ENCODE measurements at regions not wholly inside any gene's neighbourhood (a gene's known extent, or its start where the extent isn't known, plus 50 kb on each side); places are given as distances from the start of the nearest gene placed in this dataset.

DNA sequence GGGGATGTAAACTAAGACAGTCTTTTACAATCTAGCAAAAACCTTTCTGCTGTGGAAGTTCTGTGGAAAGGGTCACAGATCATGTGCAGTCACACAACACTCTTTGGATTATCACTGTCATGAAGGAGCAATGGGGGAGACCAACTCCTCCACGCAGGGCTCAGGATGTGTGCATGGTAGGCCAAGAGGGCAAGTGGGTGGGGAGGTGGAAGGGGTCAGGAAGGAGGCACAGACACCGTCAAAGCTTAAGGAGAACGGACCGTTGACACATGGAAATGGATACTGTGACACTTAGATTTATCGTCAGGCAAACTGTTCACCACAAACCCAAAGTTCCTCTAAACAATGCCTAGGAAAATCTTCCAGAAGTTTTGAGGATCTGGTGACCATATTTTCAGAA lies 215.8 kb downstream of the PAX1 start:
- no peak for DNase-seq

DNA sequence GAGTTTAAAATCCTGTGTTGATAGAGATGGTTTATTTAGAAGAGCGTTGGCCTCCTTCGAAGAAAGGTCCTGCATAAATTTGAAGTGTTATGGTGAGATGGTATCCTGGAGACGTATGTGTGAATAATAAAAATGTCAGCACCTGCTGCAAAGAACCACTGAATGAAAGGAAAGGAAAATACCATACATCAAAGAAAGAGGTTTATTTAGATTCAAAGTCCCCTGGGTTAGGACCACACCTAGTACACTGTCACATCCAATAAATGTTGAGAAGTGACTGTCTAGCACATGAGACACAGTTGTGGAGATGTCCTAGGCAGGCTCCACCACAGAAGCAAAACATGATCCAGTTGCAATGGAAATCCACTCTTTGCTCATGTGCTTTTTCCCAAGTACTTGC lies 214.7 kb downstream of the PAX1 start:
- no peak for DNase-seq

DNA sequence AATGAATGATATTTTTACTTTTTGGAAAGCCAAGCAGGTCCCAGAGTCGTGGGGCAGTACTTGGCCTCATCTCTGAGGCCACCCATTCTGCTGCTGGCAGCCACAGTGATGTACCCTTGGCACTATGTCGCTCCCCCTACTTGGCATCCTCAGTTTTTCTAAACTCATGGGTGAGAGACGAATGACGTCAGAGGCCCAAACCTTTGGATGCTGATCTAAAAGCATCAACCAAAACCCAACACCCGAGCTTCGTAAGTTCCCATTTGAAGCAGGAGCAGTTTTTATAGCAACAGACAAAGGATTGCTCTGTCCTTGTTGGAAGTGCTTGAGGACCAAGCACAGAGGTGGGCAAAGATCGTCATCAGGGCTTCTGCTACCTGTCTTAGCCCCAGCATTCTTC lies 212.9 kb downstream of the PAX1 start:
- no peak for DNase-seq

DNA sequence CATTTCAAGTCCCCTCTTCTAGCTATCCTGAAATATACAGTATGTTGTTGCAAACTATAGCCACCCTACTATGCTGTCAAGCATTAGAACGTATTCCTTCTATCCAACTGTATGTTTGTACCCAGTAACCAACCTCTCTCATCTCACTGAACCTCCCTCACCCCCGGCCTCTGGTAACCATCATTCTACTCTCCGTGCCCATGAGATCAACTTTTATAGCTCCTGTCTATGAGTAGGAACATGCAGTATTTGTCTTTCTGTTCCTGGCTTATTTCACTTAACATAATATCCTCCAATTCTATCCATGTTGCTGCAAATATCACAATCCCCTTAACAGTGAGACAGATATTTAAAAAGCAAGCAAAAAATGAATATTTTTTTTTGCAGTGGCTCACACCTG lies 196.9 kb downstream of the PAX1 start:
- no peak for DNase-seq

DNA sequence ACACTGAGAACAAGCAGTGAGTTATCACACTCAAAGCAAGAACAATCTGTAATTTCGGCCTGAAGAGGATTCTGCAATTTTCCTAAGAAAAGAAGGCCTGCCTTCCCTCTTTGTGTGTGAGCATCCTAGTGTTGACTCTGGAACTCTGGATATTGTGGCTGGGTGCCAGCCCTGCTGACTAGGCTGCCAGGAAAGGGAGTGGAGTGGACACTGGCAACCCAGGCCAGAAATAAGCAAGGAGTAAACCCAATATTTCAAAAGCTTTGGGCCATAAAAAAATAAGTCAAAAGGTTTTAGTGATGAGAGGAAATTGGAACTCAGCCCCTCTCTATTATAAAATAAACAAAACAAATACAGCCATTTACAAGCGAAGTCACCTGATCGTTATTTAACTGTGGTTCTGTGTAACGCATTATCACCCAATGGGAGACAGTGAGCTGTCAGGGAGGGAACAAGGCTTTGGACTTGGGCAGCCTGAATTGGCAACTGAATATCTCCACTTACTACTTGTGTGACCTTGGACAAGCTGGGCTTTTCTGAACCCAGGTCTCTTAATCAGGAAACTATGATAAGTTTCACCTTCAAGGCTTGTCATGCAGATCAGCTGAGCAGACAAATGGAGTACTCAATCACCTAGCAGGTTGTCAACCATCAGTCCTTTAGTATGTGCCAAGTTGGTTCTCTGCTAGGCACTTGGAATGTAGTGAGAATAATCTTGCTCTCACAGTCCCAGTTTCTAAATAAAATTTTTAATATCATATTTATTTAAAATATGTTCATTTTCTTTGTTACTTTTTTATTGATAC lies 196.2 kb downstream of the PAX1 start:
- no peak for DNase-seq

DNA sequence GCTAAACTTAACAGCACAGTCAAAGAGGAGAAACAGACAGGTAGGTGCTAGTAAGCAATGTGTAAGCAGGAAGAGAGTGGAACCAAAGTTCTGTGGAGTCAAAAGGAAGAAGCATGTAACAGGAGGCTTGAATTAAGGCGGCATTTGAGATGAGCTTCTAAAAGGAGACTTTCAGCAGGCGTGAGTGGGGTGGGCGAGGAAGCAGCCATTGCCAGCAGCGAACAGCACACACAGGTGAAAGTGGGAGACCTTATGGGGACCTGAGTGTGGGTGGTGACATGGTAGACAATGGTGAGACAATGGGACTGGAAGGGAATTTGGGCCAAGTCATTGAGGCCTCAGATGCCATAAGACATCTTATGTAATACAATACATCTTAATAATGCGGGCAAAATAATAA lies 195.0 kb downstream of the PAX1 start:
- no peak for DNase-seq

DNA sequence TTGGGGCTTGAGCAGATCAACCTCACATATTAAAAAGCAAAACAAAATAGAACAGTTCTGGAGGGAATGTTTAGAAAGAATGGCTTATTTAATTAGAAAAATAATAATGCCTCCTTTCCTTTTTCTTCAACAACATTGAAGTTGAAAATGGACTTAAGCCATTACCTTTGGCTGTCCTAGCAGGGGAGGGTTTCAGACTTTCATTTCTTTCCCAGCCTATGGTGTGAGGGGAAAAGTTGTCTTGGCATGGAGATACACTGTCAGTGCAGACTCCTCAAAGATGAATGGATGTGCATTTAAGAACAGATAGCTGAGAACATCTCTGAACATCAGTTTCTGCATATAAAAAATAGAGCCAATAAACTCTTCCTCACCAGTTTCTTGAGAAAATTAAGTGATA lies 169.5 kb downstream of the PAX1 start:
- no peak for DNase-seq

DNA sequence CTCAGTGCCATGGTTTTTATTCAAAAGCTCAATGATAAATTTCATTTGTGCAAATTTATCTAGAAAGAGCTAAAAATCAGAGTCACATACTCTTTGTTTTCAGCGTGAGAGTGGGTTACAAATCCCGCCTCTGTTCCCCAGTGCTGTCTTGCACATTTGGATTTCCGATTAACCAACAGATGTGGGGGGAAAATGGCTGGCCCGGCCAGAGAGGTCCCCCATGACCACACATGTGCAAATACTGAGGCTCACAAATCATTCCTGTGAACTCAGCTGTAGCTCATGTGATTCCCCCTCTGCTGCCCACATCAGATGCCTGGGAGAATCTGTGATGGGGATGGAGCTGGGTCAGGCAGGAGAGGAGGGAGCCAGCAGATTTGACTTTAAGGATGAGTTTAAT lies 168.7 kb downstream of the PAX1 start:
- DNase-seq: no peak

DNA sequence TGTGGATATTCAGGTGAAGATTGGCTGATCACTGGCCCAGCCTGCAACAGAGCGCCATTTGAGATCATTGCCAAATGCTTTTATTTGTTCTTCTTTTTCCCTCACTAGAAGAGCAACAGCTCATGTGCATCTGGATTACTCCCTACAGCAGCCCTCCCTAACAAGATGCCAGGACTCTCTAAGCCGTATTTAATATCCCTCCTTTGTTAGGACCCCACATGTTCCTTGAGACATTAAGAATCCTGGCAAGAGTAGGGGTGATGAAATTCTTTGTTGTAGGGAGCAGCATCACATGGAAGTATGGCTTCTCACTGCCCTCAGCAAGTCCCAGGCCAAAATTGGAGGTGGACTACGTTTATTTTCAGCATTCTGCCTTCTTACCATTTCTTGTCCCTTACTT lies 167.8 kb downstream of the PAX1 start:
- DNase-seq: no peak

DNA sequence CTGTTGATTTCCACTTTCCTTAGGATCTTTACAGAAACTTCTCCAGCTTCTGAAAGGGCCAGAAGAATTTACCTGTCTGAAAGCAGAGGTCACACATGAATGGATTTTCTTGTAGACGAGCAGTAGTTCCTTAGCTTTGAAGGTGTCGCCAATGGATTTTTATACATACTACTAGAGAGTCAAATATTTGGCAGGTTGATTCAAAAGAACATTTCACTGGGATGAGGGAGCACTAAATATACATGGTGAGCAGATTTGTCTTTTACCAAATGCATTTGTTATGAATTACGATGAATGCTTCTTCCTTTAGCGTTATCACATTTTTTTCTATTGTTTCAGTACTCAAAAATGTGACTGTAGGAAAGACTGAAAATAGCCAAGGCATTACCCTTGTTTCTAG lies 162.3 kb downstream of the PAX1 start:
- no peak for DNase-seq

DNA sequence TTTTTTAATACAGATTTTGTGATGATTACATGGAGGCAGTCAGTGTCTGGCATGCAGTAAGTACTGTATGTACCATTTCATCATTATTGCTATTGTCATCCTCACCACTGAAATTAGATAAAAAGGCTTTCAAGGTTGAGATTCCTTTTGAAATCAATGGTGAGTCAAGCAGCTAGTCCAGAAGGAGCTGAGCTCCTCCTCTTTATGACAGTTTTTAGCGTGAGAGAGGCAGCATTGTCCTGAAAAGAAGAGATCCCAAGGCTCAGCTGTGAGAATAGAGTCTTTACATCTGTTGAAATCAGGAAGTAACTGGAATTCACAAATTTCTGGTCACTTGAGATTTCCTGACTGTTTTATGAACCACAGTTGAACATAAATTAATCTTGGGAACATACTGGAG lies 161.9 kb downstream of the PAX1 start:
- no peak for DNase-seq

DNA sequence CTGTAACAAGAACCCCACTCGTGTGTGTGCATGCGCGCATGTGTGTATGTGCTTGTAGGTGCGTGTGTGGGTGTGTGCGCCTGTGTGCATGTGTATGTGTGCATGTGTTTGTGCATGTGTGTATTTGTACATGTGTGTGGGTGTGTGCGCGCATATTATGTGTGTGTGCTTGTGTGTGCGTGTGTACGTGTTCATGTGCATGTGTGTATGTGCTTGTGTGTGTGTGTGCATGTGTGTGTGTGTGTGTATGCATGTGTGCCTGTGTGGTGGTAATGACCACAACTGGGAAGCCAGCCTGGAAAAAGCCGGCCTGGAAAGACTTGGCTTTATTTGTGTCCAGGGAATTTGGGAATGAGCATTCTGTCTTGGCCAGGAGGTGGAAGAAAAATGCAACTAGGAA lies 157.5 kb downstream of the PAX1 start:
- DNase-seq: no peak

DNA sequence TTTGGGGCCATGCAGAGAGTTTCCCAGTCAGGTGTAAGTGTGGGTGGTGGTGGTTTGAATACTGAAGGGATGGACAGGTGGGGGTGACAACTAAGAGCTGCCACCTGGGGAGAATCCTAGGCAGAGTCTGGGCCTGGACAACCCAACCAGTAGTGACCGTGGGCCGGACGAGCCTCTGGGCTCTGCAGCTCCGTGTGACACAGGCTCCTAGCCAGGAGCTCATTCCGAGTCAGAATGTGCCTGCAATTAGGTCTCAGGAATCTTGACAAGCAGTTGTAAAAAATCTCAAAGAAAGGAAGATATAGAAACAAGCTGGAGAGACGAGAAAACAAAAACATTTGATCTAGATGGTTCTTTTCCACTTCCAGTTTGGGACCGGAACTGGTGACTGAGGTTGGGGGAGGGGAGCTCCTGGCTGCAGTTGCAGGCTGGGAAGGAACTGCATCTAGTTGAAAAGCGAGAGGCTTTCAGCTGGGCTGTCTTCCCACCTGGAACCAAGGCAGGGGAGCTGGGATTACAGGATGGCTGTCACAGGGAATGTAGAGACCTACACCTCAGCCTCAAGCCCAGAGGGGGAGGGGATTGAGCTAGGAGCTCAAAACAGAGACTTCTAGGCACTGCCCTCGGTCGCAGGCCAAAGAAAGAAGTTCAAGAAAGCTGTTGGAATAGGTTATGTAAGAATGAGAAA lies 156.9 kb downstream of the PAX1 start:
- no peak for DNase-seq

DNA sequence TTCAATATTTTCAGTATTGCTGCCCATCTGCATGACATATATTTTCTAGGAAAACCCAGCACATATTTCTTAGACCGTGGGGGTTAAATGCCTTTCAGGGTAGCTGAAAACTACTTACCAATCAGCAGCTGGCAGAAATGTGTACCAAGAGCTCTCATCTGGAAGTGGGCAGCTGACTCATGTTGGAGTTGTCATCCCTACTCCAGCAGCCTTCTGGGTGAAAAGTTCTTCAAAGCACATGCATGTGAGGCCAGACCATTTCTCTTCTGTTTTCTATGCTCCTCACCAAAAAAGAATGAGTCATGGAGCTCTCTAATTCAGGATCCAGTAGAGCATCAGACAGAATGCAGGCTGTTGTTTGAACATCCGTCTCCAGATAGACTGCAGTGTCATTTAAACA lies 135.5 kb downstream of the PAX1 start:
- DNase-seq: no peak

DNA sequence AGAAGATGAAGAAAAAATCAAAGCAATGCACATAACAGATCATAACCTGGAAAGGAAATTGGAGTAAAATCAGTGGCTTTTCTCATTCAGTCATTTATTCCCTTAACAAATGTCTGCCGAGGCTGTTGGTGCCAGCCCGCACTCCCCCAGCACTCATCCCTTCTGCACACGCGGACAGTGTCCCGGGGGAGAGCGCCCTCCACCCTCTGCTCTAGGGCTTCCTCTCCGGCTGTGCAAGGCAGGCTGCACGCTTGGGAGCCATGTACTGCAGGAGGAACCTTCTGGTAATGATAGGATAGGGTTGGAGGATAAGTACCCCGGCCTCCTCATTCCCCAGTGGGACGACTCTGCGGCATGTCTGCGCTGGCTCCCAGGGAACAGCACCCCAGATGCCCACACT lies 134.5 kb downstream of the PAX1 start:
- no peak for DNase-seq

DNA sequence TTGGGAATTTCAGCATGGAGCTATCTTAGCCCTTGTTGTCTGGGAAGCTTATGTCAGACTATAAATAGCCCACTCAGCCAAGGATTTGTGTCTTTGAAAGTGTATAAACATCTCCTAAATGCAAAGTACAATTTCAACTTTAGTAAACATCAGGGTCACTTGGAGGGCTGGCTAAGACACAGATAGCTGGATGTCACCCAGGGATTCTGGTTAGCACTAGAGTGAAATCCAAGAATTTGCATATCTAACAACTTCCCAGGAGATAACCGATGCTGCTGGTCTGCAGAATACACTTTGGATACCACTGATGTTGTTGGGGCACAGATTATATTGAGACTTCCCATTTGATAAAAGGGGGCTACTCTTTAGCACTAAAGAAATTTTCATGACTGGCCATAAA lies 130.9 kb downstream of the PAX1 start:
- DNase-seq: no peak

DNA sequence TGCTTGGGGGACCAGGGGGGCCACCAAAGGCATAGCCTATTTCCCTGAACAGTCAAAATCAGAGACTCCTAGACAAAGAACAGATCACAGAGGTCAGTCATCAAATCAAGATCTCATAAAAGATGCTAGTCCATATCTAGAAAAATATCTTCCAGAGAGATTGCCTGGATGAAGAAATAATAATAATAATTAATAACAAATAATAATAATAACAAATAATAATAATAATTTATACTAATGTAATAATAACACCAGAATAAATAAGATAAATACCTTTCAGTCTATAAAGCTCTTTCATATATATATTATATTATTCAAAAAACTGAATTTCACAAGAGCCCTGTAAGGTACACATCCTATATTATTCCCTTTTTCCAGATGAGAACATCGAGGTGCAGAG lies 129.6 kb downstream of the PAX1 start:
- no peak for DNase-seq

DNA sequence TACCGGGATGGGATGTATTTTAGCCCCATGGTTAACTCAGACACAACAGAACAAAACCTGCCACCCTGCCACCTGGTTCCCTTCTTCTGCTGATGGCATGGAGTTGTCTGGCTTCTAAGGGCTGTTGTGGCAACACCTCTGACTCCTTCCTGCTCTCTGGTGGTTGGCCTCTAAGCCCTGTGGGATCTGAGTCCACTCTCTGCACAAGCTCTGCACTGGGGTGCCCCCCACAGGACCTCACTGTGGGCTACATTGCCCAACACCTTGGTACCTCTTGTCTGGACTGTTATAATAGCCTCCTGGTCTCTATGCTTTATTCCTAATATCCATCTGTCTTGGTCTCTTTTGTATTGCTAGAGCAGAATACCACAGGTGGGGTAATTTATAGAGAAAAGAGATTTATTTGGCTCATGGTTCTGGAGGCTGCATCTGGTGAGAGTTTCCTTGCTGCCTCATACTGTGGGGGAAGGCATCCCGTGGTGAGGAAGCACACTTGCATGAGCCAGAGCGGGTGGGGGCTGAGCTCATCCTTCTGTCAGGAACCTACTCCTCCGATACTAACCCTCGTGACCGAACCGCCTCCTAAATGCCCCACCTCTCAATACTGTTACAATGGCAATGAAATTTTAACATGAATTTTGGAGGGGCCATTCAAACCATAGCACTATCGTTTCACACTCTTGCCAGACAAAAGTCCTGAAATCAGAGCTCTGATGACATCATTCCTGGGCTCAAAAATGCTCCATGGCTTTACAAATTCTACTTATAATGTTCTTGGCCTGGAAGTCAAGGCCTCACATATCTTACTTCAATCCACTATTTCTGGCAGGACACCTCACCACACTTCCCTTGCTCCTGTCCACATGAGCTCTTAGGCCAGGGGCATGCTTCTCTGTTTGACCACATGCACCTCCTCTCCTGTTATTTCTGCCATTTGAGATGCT lies 127.2 kb downstream of the PAX1 start:
- no peak for DNase-seq

DNA sequence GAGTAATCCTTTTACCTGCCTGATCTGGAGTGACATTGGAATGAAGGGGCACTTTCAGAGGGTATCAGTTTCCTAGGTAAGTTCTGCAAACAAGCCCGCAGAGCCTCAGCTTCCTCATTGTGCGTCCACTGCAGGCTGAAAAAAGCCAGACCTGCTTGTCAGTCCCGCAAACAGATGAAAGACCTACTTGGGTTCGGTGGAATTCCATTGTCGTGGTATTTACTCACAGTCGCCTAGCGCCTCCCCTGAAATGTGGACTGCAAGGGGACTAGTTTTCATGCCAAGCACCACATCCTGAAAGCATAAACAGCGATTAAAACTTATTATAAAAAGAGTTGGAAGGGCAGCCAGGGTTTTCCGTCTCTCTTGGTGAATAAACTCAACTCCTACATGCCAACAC lies 121.5 kb downstream of the PAX1 start:
- DNase-seq: no peak

DNA sequence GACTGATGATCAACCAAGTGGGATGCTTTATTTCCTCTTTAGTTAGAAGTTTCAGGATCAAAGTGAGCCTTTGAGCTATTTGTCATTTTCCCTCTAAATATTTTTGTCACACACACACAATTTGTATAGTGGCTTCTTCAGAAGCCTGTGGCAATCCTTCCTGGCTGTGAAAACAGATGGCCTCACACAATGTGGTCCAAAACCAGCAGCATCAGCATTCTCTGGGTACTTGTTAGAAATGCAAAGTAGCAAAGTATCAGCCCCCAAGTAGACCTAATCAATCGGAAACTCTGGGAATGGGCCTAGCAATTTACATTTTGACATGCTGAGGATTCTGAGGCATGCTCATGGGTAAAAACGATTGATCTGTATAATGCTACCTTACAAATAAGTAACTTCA lies 115.9 kb downstream of the PAX1 start:
- no peak for DNase-seq

DNA sequence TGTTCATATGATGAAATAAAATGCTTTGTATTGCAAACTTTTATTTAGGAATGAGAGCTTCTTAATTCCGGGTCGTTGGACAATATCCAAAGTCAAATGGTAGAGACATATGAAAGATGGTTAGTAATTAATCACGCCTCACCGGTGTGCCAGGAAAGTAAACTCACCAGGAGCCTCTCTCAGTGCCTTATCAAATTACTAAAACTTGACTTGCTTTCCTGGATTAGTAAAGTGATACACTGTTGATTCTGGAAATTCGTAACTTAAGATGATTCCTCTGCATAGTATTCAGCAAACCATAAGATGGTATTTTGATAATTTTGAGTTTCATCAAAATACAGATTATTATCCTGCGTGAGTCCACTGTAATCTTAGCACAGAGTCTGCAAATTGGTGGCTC lies 115.2 kb downstream of the PAX1 start:
- DNase-seq: no peak

DNA sequence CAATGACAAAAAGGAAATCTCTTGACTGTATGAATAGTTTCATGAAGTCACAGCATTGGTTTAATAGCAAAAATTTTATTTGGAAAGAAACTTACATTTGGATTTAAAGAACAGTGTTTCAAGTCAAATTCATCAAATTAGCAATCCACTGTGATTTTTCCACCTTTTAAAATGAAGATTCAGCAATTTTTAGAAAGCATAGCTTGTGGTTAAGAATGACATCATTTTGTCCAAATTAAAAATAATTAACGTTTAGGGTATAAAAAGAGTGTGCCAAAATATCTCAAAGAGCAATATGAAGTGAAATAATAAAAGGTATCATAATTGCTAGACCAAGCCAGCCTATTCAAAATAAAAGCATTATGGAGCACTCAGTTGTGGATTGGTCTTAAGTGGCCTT lies 114.6 kb downstream of the PAX1 start:
- DNase-seq: no peak

DNA sequence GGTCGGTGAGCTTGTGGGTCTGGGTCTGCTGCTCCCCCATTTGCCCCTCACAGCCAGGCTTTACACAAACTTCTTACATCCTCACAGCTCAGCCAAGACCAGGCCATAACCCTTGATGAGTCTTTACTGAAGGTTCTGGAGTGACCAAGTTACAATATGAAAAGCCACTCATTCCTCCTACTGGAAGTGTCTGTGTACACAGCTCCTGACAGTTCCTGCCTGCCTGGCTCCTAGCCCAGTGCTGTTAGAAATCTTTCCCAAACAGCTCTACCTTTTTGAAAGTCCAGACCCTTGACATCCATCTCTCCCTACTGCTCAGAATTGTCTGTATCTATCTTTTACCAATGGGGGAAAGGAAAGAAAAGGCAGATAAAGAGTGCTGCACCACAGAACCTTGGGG lies 106.9 kb downstream of the PAX1 start:
- no peak for DNase-seq
